Natural killer cell treated with Interleukin-12 subunit alpha and Interleukin-12 subunit beta and Interleukin-15 and Interleukin-18, amount 100 ng/mL, for 72 hours (primary cell): ENCODE measurements at regions not wholly inside any gene's neighbourhood (a gene's known extent, or its start where the extent isn't known, plus 50 kb on each side); places are given as distances from the start of the nearest gene placed in this dataset.

Experiments used
- ATAC-seq, 2 donors: fragments of 150-1000 bp; cut with Tn5 transposase in 1 of 2; sonication (Bioruptor Pico), chemical (Tn5 transposase) in 1 of 2; 2 replicates each; pipeline ENCODE4 v1.10.0; 2021
- DNase-seq: peaks from one replicate; pipeline ENCODE4 v3.0.0; 2022; ENCODE audit warnings: low spot score
- H3K27ac Mint-ChIP-seq, 2 donors: 1 replicate in 1 of 2; 2 replicates in 1 of 2; pipeline ENCODE4 v1.8.0; 2022; ENCODE audit warnings: mixed read lengths in 2 of 2, mild to moderate bottlenecking in 1 of 2, moderate library complexity in 1 of 2
- H3K27me3 Mint-ChIP-seq, 2 donors: 1 replicate in 1 of 2; 2 replicates in 1 of 2; pipeline ENCODE4 v1.8.0; 2022; ENCODE audit warnings: mixed read lengths in 2 of 2
- H3K36me3 Mint-ChIP-seq: one replicate; pipeline ENCODE4 v1.8.0; 2022; ENCODE audit warnings: mixed read lengths
- H3K4me1 Mint-ChIP-seq, 2 donors: 1 replicate in 1 of 2; 2 replicates in 1 of 2; pipeline ENCODE4 v1.8.0; 2022; ENCODE audit warnings: low read depth in 2 of 2, mixed read lengths in 2 of 2, mild to moderate bottlenecking in 1 of 2
- H3K4me3 Mint-ChIP-seq: one replicate; pipeline ENCODE4 v1.8.0; 2022; ENCODE audit warnings: mixed read lengths
- H3K9me3 Mint-ChIP-seq: 2 replicates; pipeline ENCODE4 v1.8.0; 2022; ENCODE audit warnings: mixed read lengths

- H3K9me3 Mint-ChIP-seq: peaks cover 8% of the 10 kb centered on the region
- H3K27me3 Mint-ChIP-seq: peaks cover 0 to 5% of the 10 kb centered on the region in 2 donors
- peak overlapping the region in 1 of 2 donors; percentile 17 for H3K27ac Mint-ChIP-seq
- H3K4me3 Mint-ChIP-seq: no peak overlapping the region
- peaks cover 16 to 21% of the 10 kb centered on the region in 2 donors for H3K4me1 Mint-ChIP-seq
- DNase-seq: no peak
- ATAC-seq: no peak
- H3K36me3 Mint-ChIP-seq: no peaks in the 10 kb centered on the region
These were observed 78.2 kb downstream of the GPR88 start for GRCh38 chr1:100616121-100616621.

- peaks cover 6% of the 10 kb centered on the region for H3K9me3 Mint-ChIP-seq
- peaks cover 17 to 18% of the 10 kb centered on the region in 2 donors for H3K4me1 Mint-ChIP-seq
- peak overlapping the region; percentile 45 to 67 for H3K27ac Mint-ChIP-seq
- peak overlapping the region; percentile 28 for H3K4me3 Mint-ChIP-seq
- ATAC-seq: peak; percentile 92 to 94
- peaks cover 2 to 5% of the 10 kb centered on the region in 2 donors for H3K27me3 Mint-ChIP-seq
- H3K36me3 Mint-ChIP-seq: no peaks in the 10 kb centered on the region
- no peak for DNase-seq
These were observed 84.1 kb downstream of the GPR88 start for GRCh38 chr1:100622037-100622436.

- Mint-ChIP-seq H3K27me3 (peaks cover 6 to 8% of the 10 kb centered on the region in 2 donors), H3K9me3 (peaks cover 9% of the 10 kb centered on the region)
- no peak for ATAC-seq
These were observed 84.6 kb downstream of the GPR88 start for GRCh38 chr1:100622506-100622905.

GRCh38 chr1:100622966-100623762 is 85.2 kb downstream of the GPR88 start:
- Mint-ChIP-seq H3K4me3 (no peak overlapping the region), H3K27ac (no peak overlapping the region), H3K36me3 (no peaks in the 10 kb centered on the region), H3K27me3 (peaks cover 6 to 8% of the 10 kb centered on the region in 2 donors), H3K4me1 (peaks cover 22 to 23% of the 10 kb centered on the region in 2 donors), H3K9me3 (peaks cover 9% of the 10 kb centered on the region)
- DNase-seq (no peak), ATAC-seq (no peak)

More at GRCh38 chr1:100622506-100622905, 84.6 kb downstream of the GPR88 start:
- no peak overlapping the region for H3K4me3 Mint-ChIP-seq
- no peak for DNase-seq
- H3K4me1 Mint-ChIP-seq: peaks cover 22% of the 10 kb centered on the region in 2 donors
- H3K27ac Mint-ChIP-seq: peak overlapping the region in 1 of 2 donors; percentile 67
- H3K36me3 Mint-ChIP-seq: no peaks in the 10 kb centered on the region

GRCh38 chr1:100624886-100625610 is 87.1 kb downstream of the GPR88 start:
- Mint-ChIP-seq H3K36me3 (no peaks in the 10 kb centered on the region), H3K4me1 (peaks cover 22 to 23% of the 10 kb centered on the region in 2 donors), H3K4me3 (no peak overlapping the region), H3K27ac (peak overlapping the region in 1 of 2 donors; percentile 45), H3K9me3 (peaks cover 4% of the 10 kb centered on the region), H3K27me3 (peaks cover 6% of the 10 kb centered on the region in 2 donors)
- DNase-seq: no peak
- no peak for ATAC-seq

GRCh38 chr1:100626397-100626796 is 88.5 kb downstream of the GPR88 start:
- Mint-ChIP-seq H3K4me3 (no peak overlapping the region), H3K4me1 (peaks cover 30 to 35% of the 10 kb centered on the region in 2 donors), H3K27ac (peak overlapping the region; percentile 15 to 30), H3K9me3 (peaks cover 7% of the 10 kb centered on the region), H3K36me3 (peaks cover 3% of the 10 kb centered on the region), H3K27me3 (peaks cover 14 to 19% of the 10 kb centered on the region in 2 donors)
- ATAC-seq (peak in 1 of 2 donors; percentile 40), DNase-seq (no peak)

- DNase-seq (no peak), ATAC-seq (no peak)
- peaks cover 14 to 21% of the 10 kb centered on the region in 2 donors for H3K27me3 Mint-ChIP-seq
- peak overlapping the region; percentile 15 to 30 for H3K27ac Mint-ChIP-seq
- peaks cover 4% of the 10 kb centered on the region for H3K36me3 Mint-ChIP-seq
- peak overlapping the region; percentile 16 for H3K4me3 Mint-ChIP-seq
- peaks cover 7% of the 10 kb centered on the region for H3K9me3 Mint-ChIP-seq
- H3K4me1 Mint-ChIP-seq: peaks cover 23 to 29% of the 10 kb centered on the region in 2 donors
These were observed 89.2 kb downstream of the GPR88 start for GRCh38 chr1:100627054-100627716.

GRCh38 chr1:100627936-100628335 is 90.0 kb downstream of the GPR88 start:
- Mint-ChIP-seq H3K27ac (no peak overlapping the region), H3K36me3 (peaks cover 4% of the 10 kb centered on the region), H3K4me3 (no peak overlapping the region), H3K27me3 (peaks cover 14 to 21% of the 10 kb centered on the region in 2 donors), H3K9me3 (peaks cover 7% of the 10 kb centered on the region), H3K4me1 (peaks cover 19 to 27% of the 10 kb centered on the region in 2 donors)
- no peak for ATAC-seq
- no peak for DNase-seq

GRCh38 chr1:100628631-100629081 is 90.7 kb downstream of the GPR88 start:
- no peak for DNase-seq
- peaks cover 19 to 27% of the 10 kb centered on the region in 2 donors for H3K4me1 Mint-ChIP-seq
- H3K36me3 Mint-ChIP-seq: peaks cover 4% of the 10 kb centered on the region
- H3K27ac Mint-ChIP-seq: no peak overlapping the region
- H3K27me3 Mint-ChIP-seq: peaks cover 14 to 21% of the 10 kb centered on the region in 2 donors
- no peak for ATAC-seq
- peaks cover 7% of the 10 kb centered on the region for H3K9me3 Mint-ChIP-seq
- H3K4me3 Mint-ChIP-seq: no peak overlapping the region

- H3K9me3 Mint-ChIP-seq: peaks cover 7% of the 10 kb centered on the region
- H3K36me3 Mint-ChIP-seq: peaks cover 4% of the 10 kb centered on the region
- DNase-seq: no peak
- ATAC-seq: no peak
- H3K27ac Mint-ChIP-seq: no peak overlapping the region
- H3K4me1 Mint-ChIP-seq: peaks cover 19 to 27% of the 10 kb centered on the region in 2 donors
- no peak overlapping the region for H3K4me3 Mint-ChIP-seq
- peaks cover 14 to 21% of the 10 kb centered on the region in 2 donors for H3K27me3 Mint-ChIP-seq
These were observed 90.2 kb upstream of the VCAM1 start for GRCh38 chr1:100629391-100629790.

GRCh38 chr1:100631015-100631551 is 88.5 kb upstream of the VCAM1 start:
- Mint-ChIP-seq H3K27ac (peak overlapping the region; percentile 1 to 2), H3K4me3 (peak overlapping the region; percentile 34), H3K4me1 (peaks cover 19 to 27% of the 10 kb centered on the region in 2 donors), H3K27me3 (peaks cover 19 to 28% of the 10 kb centered on the region in 2 donors), H3K9me3 (peaks cover 7% of the 10 kb centered on the region), H3K36me3 (peaks cover 9% of the 10 kb centered on the region)
- DNase-seq (no peak), ATAC-seq (peak; percentile 86 to 92)

GRCh38 chr1:100642826-100643225 is 76.7 kb upstream of the VCAM1 start:
- Mint-ChIP-seq H3K4me3 (no peak overlapping the region), H3K36me3 (peaks cover 2% of the 10 kb centered on the region), H3K4me1 (no peaks in the 10 kb centered on the region), H3K27me3 (peaks cover 10 to 19% of the 10 kb centered on the region in 2 donors), H3K9me3 (peaks cover 3% of the 10 kb centered on the region), H3K27ac (no peak overlapping the region)
- ATAC-seq (no peak), DNase-seq (no peak)
